MM.1S (cell line): ENCODE measurements at regions not wholly inside any gene's neighbourhood (a gene's known extent, or its start where the extent isn't known, plus 50 kb on each side); places are given as distances from the start of the nearest gene placed in this dataset.

ENCODE experiments used
- DNase-seq: peaks from one replicate; pipeline ENCODE4 v3.0.0-alpha.2; 2015
- H2AFZ ChIP-seq: fragments of 300-600 bp; sonication (generic); 2 replicates; pipeline ENCODE4 v1.6.0; 2016; ENCODE audit warnings: antibody characterized with exemption, low read length
- H3F3A ChIP-seq: fragments of 300-600 bp; sonication (generic); 2 replicates; pipeline ENCODE4 v1.6.1; 2016; ENCODE audit warnings: mild to moderate bottlenecking, antibody characterized with exemption, low read length, moderate library complexity, mixed read lengths; ENCODE audit not compliant: insufficient read depth
- H3K27ac ChIP-seq: fragments of 300-600 bp; sonication (generic); 2 replicates; pipeline ENCODE4 v1.5.1; 2016; ENCODE audit warnings: mild to moderate bottlenecking, low read length
- H3K27me3 ChIP-seq: fragments of 300-600 bp; sonication (generic); replicated peaks from 2 replicates; pipeline ENCODE4 v1.6.0; 2016; ENCODE audit warnings: low read length; ENCODE audit not compliant: insufficient read depth
- H3K36me3 ChIP-seq: fragments of 300-600 bp; sonication (generic); replicated peaks from 2 replicates; pipeline ENCODE4 v1.6.1; 2016; ENCODE audit warnings: mild to moderate bottlenecking, low read length, mixed read lengths; ENCODE audit not compliant: insufficient read depth
- H3K4me1 ChIP-seq: fragments of 300-600 bp; sonication (generic); 2 replicates; pipeline ENCODE4 v1.6.1; 2016; ENCODE audit warnings: low read length, mixed read lengths
- H3K4me2 ChIP-seq: fragments of 300-600 bp; sonication (generic); 2 replicates; pipeline ENCODE4 v1.6.0; 2016; ENCODE audit warnings: low read depth, low read length
- H3K4me3 ChIP-seq: fragments of 300-600 bp; sonication (generic); 2 replicates; pipeline ENCODE4 v1.5.1; 2016; ENCODE audit warnings: low read length, mixed read lengths
- H3K79me2 ChIP-seq: fragments of 300-600 bp; sonication (generic); 2 replicates; pipeline ENCODE4 v1.6.1; 2016; ENCODE audit warnings: mixed run types, low read length, mixed read lengths
- H3K9ac ChIP-seq: fragments of 300-600 bp; sonication (generic); 2 replicates; pipeline ENCODE4 v1.6.1; 2016; ENCODE audit warnings: low read length, mixed read lengths
- H3K9me2 ChIP-seq: fragments of 300-600 bp; sonication (generic); replicated peaks from 2 replicates; pipeline ENCODE4 v1.6.1; 2016; ENCODE audit warnings: mild to moderate bottlenecking, low read length, mixed read lengths; ENCODE audit not compliant: insufficient read depth
- H3K9me3 ChIP-seq: fragments of 300-600 bp; sonication (generic); replicated peaks from 2 replicates; pipeline ENCODE4 v1.6.1; 2016; ENCODE audit warnings: mild to moderate bottlenecking, low read length, mixed read lengths; ENCODE audit not compliant: insufficient read depth
- H4K20me1 ChIP-seq: fragments of 300-600 bp; sonication (generic); 2 replicates; pipeline ENCODE4 v1.6.1; 2016; ENCODE audit warnings: mild to moderate bottlenecking, low read length, moderate library complexity, mixed read lengths; ENCODE audit not compliant: insufficient read depth
- CTCF ChIP-seq: fragments of 300-600 bp; sonication (generic); IDR thresholded peaks from 2 replicates; pipeline ENCODE4 v1.5.1; 2016; ENCODE audit warnings: antibody characterized with exemption, low read length, mixed read lengths
- EZH2 ChIP-seq: fragments of 300-600 bp; sonication (generic); optimal IDR thresholded peaks from 2 replicates; pipeline ENCODE3; 2017; ENCODE audit warnings: low read depth, mild to moderate bottlenecking, antibody characterized with exemption, low read length, mixed read lengths
- EZH2phosphoT487 ChIP-seq: fragments of 300-600 bp; sonication (generic); IDR thresholded peaks from 2 replicates; pipeline ENCODE4 v1.6.1; 2018; ENCODE audit warnings: antibody characterized with exemption, low read length

GRCh38 chr10:78588194-78588811, 480.5 kb upstream of the ZMIZ1 start:
- Histone ChIP-seq H3K36me3 (no peaks in the 10 kb centered on the region), H4K20me1 (no peaks in the 10 kb centered on the region), H2AFZ (no peak overlapping the region), H3K27ac (no peak overlapping the region), H3K4me2 (no peak overlapping the region), H3K79me2 (no peaks in the 10 kb centered on the region), H3F3A (no peaks in the 10 kb centered on the region), H3K9me2 (no peaks in the 10 kb centered on the region), H3K4me3 (no peak overlapping the region), H3K9ac (no peak overlapping the region), H3K27me3 (no peaks in the 10 kb centered on the region), H3K4me1 (no peaks in the 10 kb centered on the region), H3K9me3 (no peaks in the 10 kb centered on the region)
- DNase-seq: no peak
- no peak for TF ChIP-seq EZH2
- no peak for TF ChIP-seq CTCF
- no peak for TF ChIP-seq EZH2phosphoT487

GRCh38 chr10:78589687-78590086, 479.1 kb upstream of the ZMIZ1 start:
- H4K20me1 ChIP-seq: no peaks in the 10 kb centered on the region
- no peaks in the 10 kb centered on the region for H3K79me2 ChIP-seq
- no peak overlapping the region for H3K27ac ChIP-seq
- H3K4me3 ChIP-seq: no peak overlapping the region
- no peaks in the 10 kb centered on the region for H3F3A ChIP-seq
- H3K9me2 ChIP-seq: no peaks in the 10 kb centered on the region
- no peak overlapping the region for H3K9ac ChIP-seq
- H2AFZ ChIP-seq: no peak overlapping the region
- no peaks in the 10 kb centered on the region for H3K36me3 ChIP-seq
- no peak for TF ChIP-seq EZH2phosphoT487
- no peaks in the 10 kb centered on the region for H3K4me1 ChIP-seq
- DNase-seq: no peak
- no peaks in the 10 kb centered on the region for H3K27me3 ChIP-seq
- H3K4me2 ChIP-seq: no peak overlapping the region
- no peaks in the 10 kb centered on the region for H3K9me3 ChIP-seq

GRCh38 chr10:78591066-78591465, 477.7 kb upstream of the ZMIZ1 start:
- no peaks in the 10 kb centered on the region for H3K4me1 ChIP-seq
- no peak overlapping the region for H3K27ac ChIP-seq
- H3F3A ChIP-seq: no peaks in the 10 kb centered on the region
- H3K4me2 ChIP-seq: no peak overlapping the region
- no peak for DNase-seq
- H2AFZ ChIP-seq: no peak overlapping the region
- no peaks in the 10 kb centered on the region for H3K79me2 ChIP-seq
- no peaks in the 10 kb centered on the region for H3K27me3 ChIP-seq
- TF ChIP-seq EZH2phosphoT487: no peak
- no peak overlapping the region for H3K9ac ChIP-seq
- no peaks in the 10 kb centered on the region for H3K36me3 ChIP-seq
- H3K9me3 ChIP-seq: no peaks in the 10 kb centered on the region
- H3K9me2 ChIP-seq: no peaks in the 10 kb centered on the region
- no peaks in the 10 kb centered on the region for H4K20me1 ChIP-seq
- H3K4me3 ChIP-seq: no peak overlapping the region

- H3K27me3 ChIP-seq: no peaks in the 10 kb centered on the region
- H3K4me2 ChIP-seq: no peak overlapping the region
- H3F3A ChIP-seq: no peaks in the 10 kb centered on the region
- H3K36me3 ChIP-seq: no peaks in the 10 kb centered on the region
- no peak for TF ChIP-seq EZH2phosphoT487
- no peak for TF ChIP-seq EZH2
- no peak for TF ChIP-seq CTCF
- H3K9ac ChIP-seq: no peak overlapping the region
- H3K79me2 ChIP-seq: no peaks in the 10 kb centered on the region
- H4K20me1 ChIP-seq: no peaks in the 10 kb centered on the region
- H3K9me2 ChIP-seq: no peaks in the 10 kb centered on the region
- no peak overlapping the region for H3K4me3 ChIP-seq
- no peak overlapping the region for H3K27ac ChIP-seq
- H2AFZ ChIP-seq: no peak overlapping the region
- no peaks in the 10 kb centered on the region for H3K9me3 ChIP-seq
- peaks cover 12% of the 10 kb centered on the region for H3K4me1 ChIP-seq
- no peak for DNase-seq
These were observed 474.1 kb upstream of the ZMIZ1 start for GRCh38 chr10:78594559-78595268.
